Osteoblast (primary cell): ENCODE measurements at regions not wholly inside any gene's neighbourhood (a gene's known extent, or its start where the extent isn't known, plus 50 kb on each side); places are given as distances from the start of the nearest gene placed in this dataset.

Experiments
- DNase-seq: peaks from one replicate; pipeline ENCODE4 v3.0.0; 2011; ENCODE audit warnings: low spot score, mixed read lengths; ENCODE audit not compliant: insufficient read length; ENCODE audit errors: missing footprints
- H2AFZ ChIP-seq: 2 replicates; pipeline ENCODE4 v1.6.0; 2011; ENCODE audit warnings: mild to moderate bottlenecking, low read length
- H3K27ac ChIP-seq: 2 replicates; pipeline ENCODE4 v1.5.1; 2011; ENCODE audit warnings: mild to moderate bottlenecking, low read depth, low read length, moderate library complexity
- H3K27me3 ChIP-seq: 2 replicates; pipeline ENCODE4 v1.6.0; 2012; ENCODE audit warnings: mild to moderate bottlenecking, control low read depth, inconsistent platforms, low read length, moderate library complexity; ENCODE audit not compliant: insufficient read depth
- H3K36me3 ChIP-seq: 2 replicates; pipeline ENCODE4 v1.5.1; 2011; ENCODE audit warnings: mild to moderate bottlenecking, low read length, control low read depth, moderate library complexity; ENCODE audit not compliant: insufficient read depth
- H3K4me1 ChIP-seq: 2 replicates; pipeline ENCODE4 v1.5.1; 2011; ENCODE audit warnings: mild to moderate bottlenecking, low read length, control low read depth, moderate library complexity; ENCODE audit not compliant: insufficient read depth
- H3K4me2 ChIP-seq: 2 replicates; pipeline ENCODE4 v1.6.0; 2011; ENCODE audit warnings: mild to moderate bottlenecking, low read length; ENCODE audit not compliant: insufficient read depth
- H3K4me3 ChIP-seq: fragments of 200-600 bp; sonication (generic); 3 replicates; pipeline ENCODE4 v1.5.1; 2012; ENCODE audit warnings: mild to moderate bottlenecking, low read length, inconsistent platforms; ENCODE audit not compliant: insufficient read depth
- H3K79me2 ChIP-seq: 2 replicates; pipeline ENCODE4 v1.6.0; 2012; ENCODE audit warnings: mild to moderate bottlenecking, low read length, control low read depth, inconsistent platforms; ENCODE audit not compliant: insufficient read depth
- H3K9me3 ChIP-seq: 2 replicates; pipeline ENCODE4 v1.5.1; 2011; ENCODE audit warnings: low read depth, low read length, control low read depth
- H4K20me1 ChIP-seq: 2 replicates; pipeline ENCODE4 v1.6.0; 2012; ENCODE audit warnings: mild to moderate bottlenecking, low read length, control low read depth; ENCODE audit not compliant: insufficient read depth
- CTCF ChIP-seq: IDR thresholded peaks from 2 replicates; pipeline ENCODE4 v1.5.1; 2011; ENCODE audit warnings: mild to moderate bottlenecking, low read depth, low read length, moderate library complexity; ENCODE audit errors: extremely low read depth

DNA sequence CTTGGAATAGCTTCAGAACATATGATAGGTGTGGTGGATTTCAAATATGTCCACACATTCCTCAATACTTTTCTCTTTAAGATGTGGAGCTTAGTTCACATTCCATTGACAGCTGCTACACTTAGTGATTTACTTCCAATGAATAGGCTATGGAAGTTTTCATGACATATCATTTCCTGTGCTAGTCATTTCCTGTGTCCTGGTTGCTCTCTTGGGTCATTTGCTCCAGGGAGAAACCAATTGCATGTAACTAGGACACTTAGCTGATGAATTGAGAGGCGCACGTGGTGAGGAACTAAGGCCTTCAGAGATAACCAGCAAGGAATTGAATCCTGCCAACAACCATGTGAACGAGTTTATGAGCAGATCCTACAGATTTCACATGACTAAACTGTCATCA is 120.9 kb downstream of the SLC17A6 start:
- H3K4me2 ChIP-seq, result no peak overlapping the region
- no peak for DNase-seq
- no peak overlapping the region for H2AFZ ChIP-seq

DNA sequence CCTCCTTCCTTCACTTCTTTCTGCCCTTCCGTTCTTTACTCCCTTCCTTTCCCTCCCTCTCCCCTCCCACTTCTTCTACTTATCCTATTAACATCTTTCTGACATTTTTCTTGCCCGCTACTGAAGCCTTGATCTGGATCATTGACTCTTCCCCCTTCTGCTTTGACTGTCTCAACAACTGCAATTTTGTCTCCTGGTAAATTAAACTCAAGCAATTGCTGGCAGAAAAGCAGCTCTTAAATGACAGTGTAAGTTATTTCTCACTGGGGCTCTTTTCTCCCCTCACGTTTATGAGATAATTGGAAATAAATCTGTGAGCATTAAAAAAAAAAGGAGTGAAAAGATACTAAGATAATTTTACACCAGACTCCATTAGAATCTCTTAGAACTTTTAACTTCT is 120.0 kb downstream of the SLC17A6 start:
- no peak overlapping the region for H3K4me2 ChIP-seq
- no peaks in the 10 kb centered on the region for H3K27me3 ChIP-seq
- no peaks in the 10 kb centered on the region for H3K36me3 ChIP-seq
- H3K9me3 ChIP-seq, result peaks cover 4% of the 10 kb centered on the region
- H3K79me2 ChIP-seq, result no peaks in the 10 kb centered on the region
- no peaks in the 10 kb centered on the region for H4K20me1 ChIP-seq
- DNase-seq, result no peak
- no peak overlapping the region for H2AFZ ChIP-seq
- H3K4me1 ChIP-seq, result no peaks in the 10 kb centered on the region
- H3K27ac ChIP-seq, result no peak overlapping the region
- TF ChIP-seq CTCF, result no peak
- no peak overlapping the region for H3K4me3 ChIP-seq

More for the DNA sequence above, 120.9 kb downstream of the SLC17A6 start:
- Histone ChIP-seq H3K79me2 (no peaks in the 10 kb centered on the region), H3K27me3 (no peaks in the 10 kb centered on the region), H4K20me1 (no peaks in the 10 kb centered on the region), H3K36me3 (no peaks in the 10 kb centered on the region), H3K4me1 (no peaks in the 10 kb centered on the region), H3K9me3 (peaks cover 4% of the 10 kb centered on the region), H3K27ac (no peak overlapping the region), H3K4me3 (no peak overlapping the region)
- TF ChIP-seq CTCF, result no peak

- no peak for TF ChIP-seq CTCF
- no peaks in the 10 kb centered on the region for H3K79me2 ChIP-seq
- no peaks in the 10 kb centered on the region for H4K20me1 ChIP-seq
- H3K27ac ChIP-seq, result no peak overlapping the region
- peaks cover 4% of the 10 kb centered on the region for H3K9me3 ChIP-seq
- no peak for DNase-seq
- no peaks in the 10 kb centered on the region for H3K4me1 ChIP-seq
- no peaks in the 10 kb centered on the region for H3K27me3 ChIP-seq
- H3K4me2 ChIP-seq, result no peak overlapping the region
- no peak overlapping the region for H3K4me3 ChIP-seq
- H2AFZ ChIP-seq, result no peak overlapping the region
- H3K36me3 ChIP-seq, result no peaks in the 10 kb centered on the region
These were observed 119.0 kb downstream of the SLC17A6 start for GRCh38 chr11:22456993-22457762.

DNA sequence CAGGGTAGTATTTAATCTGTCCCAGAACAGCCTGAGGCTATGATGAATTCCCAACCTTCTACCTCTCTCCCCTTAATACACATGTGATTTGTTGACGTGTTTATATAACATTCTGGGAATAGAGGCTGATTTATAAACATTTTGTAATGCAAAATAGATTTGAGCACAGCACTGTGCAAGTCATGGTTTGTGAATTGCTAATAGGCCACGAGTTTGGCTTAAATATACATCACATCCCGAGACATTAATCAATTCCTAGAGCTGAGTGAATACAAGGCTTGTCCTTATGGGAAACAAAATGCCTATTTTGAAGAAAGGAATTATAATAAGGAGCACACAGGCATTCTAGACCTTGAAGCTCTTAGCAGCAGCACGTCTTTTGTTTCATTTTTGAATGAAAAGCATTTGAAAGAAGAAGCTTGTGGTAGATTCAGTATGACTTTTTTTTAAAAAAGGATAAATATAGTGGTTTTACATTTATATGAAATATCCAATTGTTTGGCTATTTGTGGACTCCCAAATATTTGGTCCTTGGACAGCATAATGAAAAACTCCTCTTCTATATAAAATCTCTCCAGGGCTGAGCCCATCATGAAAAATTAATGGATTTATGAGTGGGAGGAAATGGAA is 116.4 kb downstream of the SLC17A6 start:
- Histone ChIP-seq H3K4me3 (no peak overlapping the region), H2AFZ (no peak overlapping the region), H3K4me2 (no peak overlapping the region), H4K20me1 (no peaks in the 10 kb centered on the region), H3K4me1 (no peaks in the 10 kb centered on the region), H3K27me3 (no peaks in the 10 kb centered on the region), H3K27ac (no peak overlapping the region), H3K36me3 (no peaks in the 10 kb centered on the region), H3K9me3 (no peaks in the 10 kb centered on the region), H3K79me2 (no peaks in the 10 kb centered on the region)
- TF ChIP-seq CTCF, result no peak
- DNase-seq, result no peak
